IPS-18c (cell line): ENCODE measurements at regions not wholly inside any gene's neighbourhood (a gene's known extent, or its start where the extent isn't known, plus 50 kb on each side); places are given as distances from the start of the nearest gene placed in this dataset.
"Not testable (repeated sequence)": the region's sequence is repeated elsewhere in the genome, so short reads cannot be mapped to it uniquely, and the experiment has no call there.

Source experiments
- H3K4me3 ChIP-seq: 2 replicates; pipeline ENCODE4 v1.7.0; 2013; ENCODE audit warnings: low read depth, mild to moderate bottlenecking, low read length, moderate library complexity; ENCODE audit not compliant: insufficient read depth
- H3K9me3 ChIP-seq: one replicate; pipeline ENCODE4 v1.6.1; 2013; ENCODE audit warnings: mild to moderate bottlenecking, low read length, moderate library complexity; ENCODE audit not compliant: control insufficient read depth, insufficient read depth

- Histone ChIP-seq H3K4me3 (no peak overlapping the region), H3K9me3 (no peaks in the 10 kb centered on the region)
These were observed 271.7 kb upstream of the BTG1 start for GRCh38 chr12:92417373-92417772.

- H3K9me3 ChIP-seq = no peaks in the 10 kb centered on the region
- H3K4me3 ChIP-seq = no peak overlapping the region
These were observed 270.8 kb upstream of the BTG1 start for GRCh38 chr12:92416385-92416812.

GRCh38 chr12:92414170-92415070, 268.8 kb upstream of the BTG1 start:
- Histone ChIP-seq H3K9me3 (no peaks in the 10 kb centered on the region), H3K4me3 (no peak overlapping the region)

- Histone ChIP-seq H3K9me3 (no peaks in the 10 kb centered on the region), H3K4me3 (no peak overlapping the region)
These were observed 267.6 kb upstream of the BTG1 start for GRCh38 chr12:92413286-92413685.

- Histone ChIP-seq H3K4me3 (no peak overlapping the region), H3K9me3 (no peaks in the 10 kb centered on the region)
These were observed 267.2 kb upstream of the BTG1 start for GRCh38 chr12:92412856-92413255.

GRCh38 chr12:92411687-92412086, 266.0 kb upstream of the BTG1 start:
- H3K9me3 ChIP-seq = no peaks in the 10 kb centered on the region
- H3K4me3 ChIP-seq = no peak overlapping the region

GRCh38 chr12:92408072-92408900, 262.6 kb upstream of the BTG1 start:
- no peaks in the 10 kb centered on the region for H3K9me3 ChIP-seq
- no peak overlapping the region for H3K4me3 ChIP-seq

- H3K4me3 ChIP-seq, H3K9me3 ChIP-seq: not testable (repeated sequence)
These were observed 260.9 kb upstream of the BTG1 start for GRCh38 chr12:92406404-92407070.

- H3K9me3 ChIP-seq, H3K4me3 ChIP-seq: not testable (repeated sequence)
These were observed 260.2 kb upstream of the BTG1 start for GRCh38 chr12:92405801-92406251.

GRCh38 chr12:92404921-92405320, 259.3 kb upstream of the BTG1 start:
- Histone ChIP-seq H3K4me3 (no peak overlapping the region), H3K9me3 (no peaks in the 10 kb centered on the region)

- no peaks in the 10 kb centered on the region for H3K9me3 ChIP-seq
- no peak overlapping the region for H3K4me3 ChIP-seq
These were observed 258.7 kb upstream of the BTG1 start for GRCh38 chr12:92404259-92404894.

GRCh38 chr12:92403210-92404175, 257.8 kb upstream of the BTG1 start:
- no peak overlapping the region for H3K4me3 ChIP-seq
- H3K9me3 ChIP-seq = no peaks in the 10 kb centered on the region

- Histone ChIP-seq H3K9me3 (no peaks in the 10 kb centered on the region), H3K4me3 (no peak overlapping the region)
These were observed 256.8 kb upstream of the BTG1 start for GRCh38 chr12:92402415-92402814.

- Histone ChIP-seq H3K4me3 (no peak overlapping the region), H3K9me3 (no peaks in the 10 kb centered on the region)
These were observed 254.4 kb upstream of the BTG1 start for GRCh38 chr12:92400006-92400405.

- H3K9me3 ChIP-seq = peaks cover 3% of the 10 kb centered on the region
- H3K4me3 ChIP-seq = no peak overlapping the region
These were observed 253.1 kb upstream of the BTG1 start for GRCh38 chr12:92398565-92399309.
